Skeletal muscle satellite cell (primary cell): ENCODE measurements at regions not wholly inside any gene's neighbourhood (a gene's known extent, or its start where the extent isn't known, plus 50 kb on each side); places are given as distances from the start of the nearest gene placed in this dataset.
"Not testable (repeated sequence)": the region's sequence is repeated elsewhere in the genome, so short reads cannot be mapped to it uniquely, and the experiment has no call there.

ENCODE experiments used
- H3K27me3 ChIP-seq: 2 replicates; pipeline ENCODE4 v1.7.0; 2013; ENCODE audit warnings: low read length; ENCODE audit not compliant: control insufficient read depth, insufficient read depth
- H3K36me3 ChIP-seq: 2 replicates; pipeline ENCODE4 v1.7.0; 2013; ENCODE audit warnings: mild to moderate bottlenecking, control low read depth, low read length; ENCODE audit not compliant: insufficient read depth
- H3K4me1 ChIP-seq: 2 replicates; pipeline ENCODE4 v1.7.0; 2013; ENCODE audit warnings: low read length; ENCODE audit not compliant: control insufficient read depth, insufficient read depth
- H3K4me2 ChIP-seq: 2 replicates; pipeline ENCODE4 v1.7.0; 2013; ENCODE audit warnings: mild to moderate bottlenecking, low read length
- H3K4me3 ChIP-seq: 2 replicates; pipeline ENCODE4 v1.7.0; 2013; ENCODE audit warnings: low read length
- H3K9ac ChIP-seq: 2 replicates; pipeline ENCODE4 v1.7.0; 2013; ENCODE audit warnings: mild to moderate bottlenecking, low read depth, low read length, moderate library complexity
- H3K9me3 ChIP-seq: replicated peaks from 2 replicates; pipeline ENCODE4 v1.7.0; 2013; ENCODE audit warnings: mild to moderate bottlenecking, control low read depth, low read length

- Histone ChIP-seq H3K4me1 (peaks cover 8% of the 10 kb centered on the region), H3K4me2 (no peak overlapping the region), H3K27me3 (no peaks in the 10 kb centered on the region), H3K9me3 (peaks cover 5% of the 10 kb centered on the region), H3K9ac (no peak overlapping the region), H3K4me3 (no peak overlapping the region), H3K36me3 (no peaks in the 10 kb centered on the region)
Measured at GRCh38 chr1:240722788-240723187, 110.8 kb upstream of the GREM2 start.

GRCh38 chr1:240720976-240721375, 109.0 kb upstream of the GREM2 start:
- Histone ChIP-seq H3K36me3 (no peaks in the 10 kb centered on the region), H3K4me2 (no peak overlapping the region), H3K9me3 (no peaks in the 10 kb centered on the region), H3K4me3 (no peak overlapping the region), H3K4me1 (peaks cover 8% of the 10 kb centered on the region), H3K9ac (no peak overlapping the region), H3K27me3 (no peaks in the 10 kb centered on the region)

GRCh38 chr1:240719953-240720700, 108.2 kb upstream of the GREM2 start:
- H3K36me3 ChIP-seq, result no peaks in the 10 kb centered on the region
- no peak overlapping the region for H3K9ac ChIP-seq
- no peaks in the 10 kb centered on the region for H3K9me3 ChIP-seq
- no peaks in the 10 kb centered on the region for H3K27me3 ChIP-seq
- no peak overlapping the region for H3K4me3 ChIP-seq
- peaks cover 8% of the 10 kb centered on the region for H3K4me1 ChIP-seq
- H3K4me2 ChIP-seq, result peak overlapping the region; percentile 0

GRCh38 chr1:240716538-240716937, 104.6 kb upstream of the GREM2 start:
- H3K36me3 ChIP-seq, H3K4me1 ChIP-seq, H3K9ac ChIP-seq, H3K4me3 ChIP-seq, H3K4me2 ChIP-seq, H3K9me3 ChIP-seq, H3K27me3 ChIP-seq: not testable (repeated sequence)

GRCh38 chr1:240714568-240715292, 102.8 kb upstream of the GREM2 start:
- H3K4me1 ChIP-seq, result no peaks in the 10 kb centered on the region
- H3K36me3 ChIP-seq, result no peaks in the 10 kb centered on the region

GRCh38 chr1:240712014-240712731, 100.2 kb upstream of the GREM2 start:
- H3K4me2 ChIP-seq, result no peak overlapping the region
- H3K27me3 ChIP-seq, result peaks cover 4% of the 10 kb centered on the region
- H3K4me1 ChIP-seq, result no peaks in the 10 kb centered on the region
- no peaks in the 10 kb centered on the region for H3K36me3 ChIP-seq
- H3K4me3 ChIP-seq, result no peak overlapping the region
- no peak overlapping the region for H3K9ac ChIP-seq
- no peaks in the 10 kb centered on the region for H3K9me3 ChIP-seq

More at GRCh38 chr1:240714568-240715292, 102.8 kb upstream of the GREM2 start:
- Histone ChIP-seq H3K9ac (no peak overlapping the region), H3K27me3 (peaks cover 3% of the 10 kb centered on the region), H3K4me3 (no peak overlapping the region), H3K4me2 (no peak overlapping the region), H3K9me3 (no peaks in the 10 kb centered on the region)

- Histone ChIP-seq H3K27me3 (peaks cover 9% of the 10 kb centered on the region), H3K4me3 (no peak overlapping the region), H3K36me3 (no peaks in the 10 kb centered on the region), H3K4me1 (peaks cover 8% of the 10 kb centered on the region), H3K9me3 (no peaks in the 10 kb centered on the region), H3K4me2 (no peak overlapping the region), H3K9ac (no peak overlapping the region)
Measured at GRCh38 chr1:240711020-240711419, 99.1 kb upstream of the GREM2 start.

GRCh38 chr1:240709676-240710075, 97.7 kb upstream of the GREM2 start:
- H3K4me1 ChIP-seq, result peaks cover 15% of the 10 kb centered on the region
- H3K9me3 ChIP-seq, result no peaks in the 10 kb centered on the region
- H3K4me3 ChIP-seq, result no peak overlapping the region
- H3K9ac ChIP-seq, result no peak overlapping the region
- no peaks in the 10 kb centered on the region for H3K36me3 ChIP-seq
- no peak overlapping the region for H3K4me2 ChIP-seq
- peaks cover 9% of the 10 kb centered on the region for H3K27me3 ChIP-seq

- no peaks in the 10 kb centered on the region for H3K9me3 ChIP-seq
- no peak overlapping the region for H3K9ac ChIP-seq
- peaks cover 9% of the 10 kb centered on the region for H3K27me3 ChIP-seq
- H3K4me1 ChIP-seq, result peaks cover 21% of the 10 kb centered on the region
- H3K4me2 ChIP-seq, result peak overlapping the region; percentile 20
- no peaks in the 10 kb centered on the region for H3K36me3 ChIP-seq
- no peak overlapping the region for H3K4me3 ChIP-seq
Measured at GRCh38 chr1:240706150-240706935, 94.4 kb upstream of the GREM2 start.

- H3K4me3 ChIP-seq, result no peak overlapping the region
- no peak overlapping the region for H3K9ac ChIP-seq
- peaks cover 21% of the 10 kb centered on the region for H3K4me1 ChIP-seq
- H3K4me2 ChIP-seq, result peak overlapping the region; percentile 20
- peaks cover 9% of the 10 kb centered on the region for H3K27me3 ChIP-seq
- H3K36me3 ChIP-seq, result no peaks in the 10 kb centered on the region
- no peaks in the 10 kb centered on the region for H3K9me3 ChIP-seq
Measured at GRCh38 chr1:240705579-240705978, 93.6 kb upstream of the GREM2 start.

- Histone ChIP-seq H3K4me1 (peaks cover 17% of the 10 kb centered on the region), H3K9me3 (no peaks in the 10 kb centered on the region), H3K4me3 (no peak overlapping the region), H3K27me3 (peaks cover under 1% of the 10 kb centered on the region), H3K4me2 (peak overlapping the region; percentile 46), H3K36me3 (no peaks in the 10 kb centered on the region), H3K9ac (no peak overlapping the region)
Measured at GRCh38 chr1:240701412-240701811, 89.5 kb upstream of the GREM2 start.
